HEK293T (cell line): ENCODE measurements at regions not wholly inside any gene's neighbourhood (a gene's known extent, or its start where the extent isn't known, plus 50 kb on each side); places are given as distances from the start of the nearest gene placed in this dataset.

Experiments
- BHLHE40 ChIP-seq: fragments of 450-650 bp; IDR thresholded peaks from 2 replicates; pipeline ENCODE4 v1.6.1; 2016; ENCODE audit warnings: mild to moderate bottlenecking, moderate library complexity, borderline replicate concordance
- CTBP1 ChIP-seq: fragments of 450-650 bp; IDR thresholded peaks from 2 replicates; pipeline ENCODE4 v1.6.1; 2016; ENCODE audit warnings: borderline replicate concordance
- FOXA1 ChIP-seq: fragments of 450-650 bp; IDR thresholded peaks from 2 replicates; pipeline ENCODE4 v1.6.1; 2016; ENCODE audit warnings: mild to moderate bottlenecking
- FOXM1 ChIP-seq: fragments of 450-650 bp; IDR thresholded peaks from 2 replicates; pipeline ENCODE4 v1.6.1; 2017; ENCODE audit warnings: mild to moderate bottlenecking, borderline replicate concordance
- HDGF ChIP-seq: fragments of 450-650 bp; IDR thresholded peaks from 2 replicates; pipeline ENCODE4 v1.6.1; 2017; ENCODE audit warnings: antibody characterized with exemption, borderline replicate concordance
- L3MBTL2 ChIP-seq: fragments of 450-650 bp; conservative IDR thresholded peaks from 2 replicates; pipeline ENCODE4 v1.6.1; 2016; ENCODE audit warnings: mild to moderate bottlenecking
- LEF1 ChIP-seq: fragments of 450-650 bp; IDR thresholded peaks from 2 replicates; pipeline ENCODE4 v1.6.1; 2017; ENCODE audit warnings: mild to moderate bottlenecking, borderline replicate concordance
- NFRKB ChIP-seq: fragments of 450-650 bp; IDR thresholded peaks from 2 replicates; pipeline ENCODE4 v1.6.1; 2016; ENCODE audit warnings: mild to moderate bottlenecking, moderate library complexity
- SP1 ChIP-seq: fragments of 450-650 bp; IDR thresholded peaks from 2 replicates; pipeline ENCODE4 v1.6.1; 2017
- SUZ12 ChIP-seq: fragments of 450-650 bp; IDR thresholded peaks from 2 replicates; pipeline ENCODE4 v1.6.1; 2016; ENCODE audit warnings: mild to moderate bottlenecking
- TARDBP ChIP-seq: fragments of 450-650 bp; IDR thresholded peaks from 2 replicates; pipeline ENCODE4 v1.6.1; 2016
- ZNF384 ChIP-seq: fragments of 450-650 bp; IDR thresholded peaks from 2 replicates; pipeline ENCODE4 v1.6.1; 2016
- TF ChIP-seq, protein P1 (sequence below): fragments of 450-650 bp; IDR thresholded peaks from 2 replicates; pipeline ENCODE4 v1.6.1; 2016

DNA sequence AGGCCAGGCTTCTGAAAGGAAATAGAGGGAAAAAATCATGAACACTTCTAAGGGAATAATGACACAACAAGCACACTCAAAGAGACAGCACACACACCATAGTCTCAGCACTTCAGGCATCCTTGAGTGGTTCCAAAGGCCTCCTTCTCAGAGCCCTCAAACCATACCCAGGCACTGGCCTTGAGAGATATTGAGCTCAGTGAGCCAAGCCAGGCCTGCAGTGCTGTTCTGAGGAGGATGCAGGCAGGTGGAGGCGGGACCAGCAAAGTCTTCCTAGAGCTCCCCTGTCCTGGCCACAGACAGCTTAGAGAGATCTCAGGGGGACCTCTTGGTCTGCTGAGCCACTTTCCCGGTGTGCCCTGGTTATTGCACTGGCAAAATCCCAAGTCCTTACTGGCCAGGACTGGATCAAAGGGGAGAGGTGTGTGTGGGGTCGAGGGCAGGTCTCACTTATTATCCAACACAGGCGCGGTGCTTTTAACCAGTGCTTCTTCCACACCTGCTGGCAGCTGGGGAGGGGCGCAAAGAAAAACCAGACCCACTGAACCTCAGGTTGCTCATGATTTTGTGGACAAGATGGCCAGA, 86.8 kb upstream of the HAAO start:
- no peak for TF ChIP-seq SUZ12
- TF ChIP-seq, protein P1, sequence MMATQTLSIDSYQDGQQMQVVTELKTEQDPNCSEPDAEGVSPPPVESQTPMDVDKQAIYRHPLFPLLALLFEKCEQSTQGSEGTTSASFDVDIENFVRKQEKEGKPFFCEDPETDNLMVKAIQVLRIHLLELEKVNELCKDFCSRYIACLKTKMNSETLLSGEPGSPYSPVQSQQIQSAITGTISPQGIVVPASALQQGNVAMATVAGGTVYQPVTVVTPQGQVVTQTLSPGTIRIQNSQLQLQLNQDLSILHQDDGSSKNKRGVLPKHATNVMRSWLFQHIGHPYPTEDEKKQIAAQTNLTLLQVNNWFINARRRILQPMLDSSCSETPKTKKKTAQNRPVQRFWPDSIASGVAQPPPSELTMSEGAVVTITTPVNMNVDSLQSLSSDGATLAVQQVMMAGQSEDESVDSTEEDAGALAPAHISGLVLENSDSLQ: no peak
- no peak for TF ChIP-seq LEF1
- no peak for TF ChIP-seq FOXM1
- no peak for TF ChIP-seq FOXA1
- no peak for TF ChIP-seq CTBP1
- TF ChIP-seq NFRKB: no peak
- TF ChIP-seq TARDBP: no peak
- no peak for TF ChIP-seq L3MBTL2
- TF ChIP-seq SP1: no peak
- TF ChIP-seq HDGF: no peak
- TF ChIP-seq ZNF384: no peak
- TF ChIP-seq BHLHE40: no peak
